Left hindlimb (tissue), 1 donor: ENCODE measurements at regions not wholly inside any gene's neighbourhood (a gene's known extent, or its start where the extent isn't known, plus 50 kb on each side); places are given as distances from the start of the nearest gene placed in this dataset.

Source experiments
- DNase-seq: peaks from one replicate; pipeline ENCODE4 v3.0.0-alpha.2; 2018

- DNase-seq = no peak
Measured at GRCh38 chr12:115857160-115857920, 420.2 kb downstream of the MED13L start.

GRCh38 chr12:115852054-115852453, 425.4 kb downstream of the MED13L start:
- no peak for DNase-seq

- no peak for DNase-seq
Measured at GRCh38 chr12:115850957-115851356, 426.5 kb downstream of the MED13L start.

GRCh38 chr12:115849262-115849943, 428.1 kb downstream of the MED13L start:
- DNase-seq = no peak

- no peak for DNase-seq
Measured at GRCh38 chr12:115847398-115847797, 430.1 kb downstream of the MED13L start.

- no peak for DNase-seq
Measured at GRCh38 chr12:115846516-115846915, 431.0 kb downstream of the MED13L start.

GRCh38 chr12:115840159-115840558, 437.3 kb downstream of the MED13L start:
- DNase-seq = no peak

- DNase-seq = no peak
Measured at GRCh38 chr12:115838952-115839351, 438.5 kb downstream of the MED13L start.

GRCh38 chr12:115837220-115837619, 440.3 kb downstream of the MED13L start:
- no peak for DNase-seq

- DNase-seq = no peak
Measured at GRCh38 chr12:115835445-115835844, 442.0 kb downstream of the MED13L start.

GRCh38 chr12:115833704-115834103, 443.8 kb downstream of the MED13L start:
- DNase-seq = no peak

- DNase-seq = no peak
Measured at GRCh38 chr12:115830633-115831032, 446.9 kb downstream of the MED13L start.

- DNase-seq = no peak
Measured at GRCh38 chr12:115830070-115830469, 447.4 kb downstream of the MED13L start.

GRCh38 chr12:115828168-115828567, 449.3 kb downstream of the MED13L start:
- DNase-seq = no peak

- DNase-seq = no peak
Measured at GRCh38 chr12:115824936-115825602, 452.4 kb downstream of the MED13L start.

GRCh38 chr12:115823635-115824034, 453.9 kb downstream of the MED13L start:
- DNase-seq = no peak

GRCh38 chr12:115820656-115821055, 456.8 kb downstream of the MED13L start:
- DNase-seq = no peak

- no peak for DNase-seq
Measured at GRCh38 chr12:115818973-115819372, 458.5 kb downstream of the MED13L start.

- no peak for DNase-seq
Measured at GRCh38 chr12:115817389-115817788, 460.1 kb downstream of the MED13L start.

- no peak for DNase-seq
Measured at GRCh38 chr12:115815924-115816323, 461.6 kb downstream of the MED13L start.

GRCh38 chr12:115813256-115813655, 464.2 kb downstream of the MED13L start:
- no peak for DNase-seq

- no peak for DNase-seq
Measured at GRCh38 chr12:115811929-115812328, 465.6 kb downstream of the MED13L start.

GRCh38 chr12:115811045-115811444, 466.4 kb downstream of the MED13L start:
- DNase-seq = no peak
